ENCODE measurements at regions not wholly inside any gene's neighbourhood (a gene's known extent, or its start where the extent isn't known, plus 50 kb on each side); places are given as distances from the start of the nearest gene placed in this dataset.
"Not testable (repeated sequence)": the region's sequence is repeated elsewhere in the genome, so short reads cannot be mapped to it uniquely, and the experiment has no call there.

- intact Hi-C loops (cut with micrococcal nuclease; ENCODE audit: unreplicated experiment) = no loop called here
- TF ChIP-seq CTCF (IDR thresholded peaks at IDR 0.05; ENCODE audit: unreplicated experiment) = no peak
- Mint-ChIP-seq H3K4me1 (ENCODE audit: low read depth, unreplicated experiment) (no peaks in the 10 kb centered on the region), H3K4me3 (ENCODE audit: low read depth, unreplicated experiment) (no peak overlapping the region), H3K27ac (ENCODE audit: unreplicated experiment) (no peak overlapping the region), H3K36me3 (ENCODE audit: insufficient read depth, unreplicated experiment) (no peaks in the 10 kb centered on the region), H3K9me3 (ENCODE audit: low read depth, unreplicated experiment) (peaks cover 24% of the 10 kb centered on the region), H3K27me3 (ENCODE audit: unreplicated experiment) (no peaks in the 10 kb centered on the region)
- CTCF ChIA-PET = no interaction called here
- no peak for DNase-seq
- no TSS peak for BruUV-seq (replicated peaks)
These were observed 329.0 kb upstream of the CCNG1 start for GRCh38 chr5:163108351-163108750.

GRCh38 chr5:163115011-163115410 is 322.4 kb upstream of the CCNG1 start:
- Mint-ChIP-seq H3K27ac (ENCODE audit: unreplicated experiment) (no peak overlapping the region), H3K9me3 (ENCODE audit: low read depth, unreplicated experiment) (peaks cover 11% of the 10 kb centered on the region), H3K4me3 (ENCODE audit: low read depth, unreplicated experiment) (no peak overlapping the region), H3K27me3 (ENCODE audit: unreplicated experiment) (no peaks in the 10 kb centered on the region), H3K36me3 (ENCODE audit: insufficient read depth, unreplicated experiment) (no peaks in the 10 kb centered on the region), H3K4me1 (ENCODE audit: low read depth, unreplicated experiment) (no peaks in the 10 kb centered on the region)
- BruUV-seq (replicated peaks) = no TSS peak
- TF ChIP-seq CTCF (IDR thresholded peaks at IDR 0.05; ENCODE audit: unreplicated experiment) = no peak
- CTCF ChIA-PET = no interaction called here
- DNase-seq = no peak
- intact Hi-C loops (cut with micrococcal nuclease; ENCODE audit: unreplicated experiment) = no loop called here

GRCh38 chr5:163116618-163117017 is 320.8 kb upstream of the CCNG1 start:
- H3K27ac Mint-ChIP-seq (ENCODE audit: unreplicated experiment); DNase-seq; H3K36me3 Mint-ChIP-seq (ENCODE audit: insufficient read depth, unreplicated experiment); BruUV-seq (replicated peaks); CTCF ChIA-PET; H3K4me1 Mint-ChIP-seq (ENCODE audit: low read depth, unreplicated experiment); H3K27me3 Mint-ChIP-seq (ENCODE audit: unreplicated experiment); intact Hi-C loops (cut with micrococcal nuclease; ENCODE audit: unreplicated experiment); H3K4me3 Mint-ChIP-seq (ENCODE audit: low read depth, unreplicated experiment): not testable (repeated sequence)
- peaks cover 15% of the 10 kb centered on the region for H3K9me3 Mint-ChIP-seq (ENCODE audit: low read depth, unreplicated experiment)

- Mint-ChIP-seq H3K27me3 (ENCODE audit: unreplicated experiment) (no peaks in the 10 kb centered on the region), H3K4me1 (ENCODE audit: low read depth, unreplicated experiment) (no peaks in the 10 kb centered on the region), H3K4me3 (ENCODE audit: low read depth, unreplicated experiment) (no peak overlapping the region), H3K9me3 (ENCODE audit: low read depth, unreplicated experiment) (peaks cover 12% of the 10 kb centered on the region), H3K27ac (ENCODE audit: unreplicated experiment) (no peak overlapping the region), H3K36me3 (ENCODE audit: insufficient read depth, unreplicated experiment) (no peaks in the 10 kb centered on the region)
- intact Hi-C loops (cut with micrococcal nuclease; ENCODE audit: unreplicated experiment) = no loop called here
- BruUV-seq (replicated peaks) = no TSS peak
- TF ChIP-seq CTCF (IDR thresholded peaks at IDR 0.05; ENCODE audit: unreplicated experiment) = no peak
- no peak for DNase-seq
- CTCF ChIA-PET = no interaction called here
These were observed 303.3 kb upstream of the CCNG1 start for GRCh38 chr5:163134061-163134460.

- Mint-ChIP-seq H3K9me3 (ENCODE audit: low read depth, unreplicated experiment) (peaks cover 15% of the 10 kb centered on the region), H3K27me3 (ENCODE audit: unreplicated experiment) (no peaks in the 10 kb centered on the region), H3K4me3 (ENCODE audit: low read depth, unreplicated experiment) (no peak overlapping the region), H3K27ac (ENCODE audit: unreplicated experiment) (no peak overlapping the region), H3K36me3 (ENCODE audit: insufficient read depth, unreplicated experiment) (no peaks in the 10 kb centered on the region), H3K4me1 (ENCODE audit: low read depth, unreplicated experiment) (no peaks in the 10 kb centered on the region)
- intact Hi-C loops (cut with micrococcal nuclease; ENCODE audit: unreplicated experiment) = no loop called here
- DNase-seq = no peak
- BruUV-seq (replicated peaks) = no TSS peak
- TF ChIP-seq CTCF (IDR thresholded peaks at IDR 0.05; ENCODE audit: unreplicated experiment) = no peak
- CTCF ChIA-PET = interaction anchor here (0.7 kb wide), 1 partner anchor 302 kb away, joined by 3 read pairs; the partner anchor contains the start of gene CCNG1
These were observed 301.5 kb upstream of the CCNG1 start for GRCh38 chr5:163135849-163136248.

All from Calu3 (cell line).